Astrocyte (in vitro differentiated cells and primary cell): ENCODE measurements at regions not wholly inside any gene's neighbourhood (a gene's known extent, or its start where the extent isn't known, plus 50 kb on each side); places are given as distances from the start of the nearest gene placed in this dataset.

Source experiments
- DNase-seq: peaks from one replicate; pipeline ENCODE4 v3.0.0-alpha.2; 2010; ENCODE audit warnings: low read depth
- FAIRE-seq: peaks from 2 replicates; lab custom pipeline; 2011; peaks lifted over from hg19 to GRCh38; lab: Jason Lieb, UNC
- H2AFZ ChIP-seq: 2 replicates; pipeline ENCODE4 v1.6.0; 2012; ENCODE audit warnings: low read depth, low read length, inconsistent platforms
- H3K27ac ChIP-seq: 2 replicates; pipeline ENCODE4 v1.5.1; 2011; ENCODE audit warnings: low read depth, low read length, inconsistent platforms
- H3K27me3 ChIP-seq: 2 replicates; pipeline ENCODE4 v1.6.0; 2011; ENCODE audit warnings: low read length, inconsistent platforms; ENCODE audit not compliant: insufficient read depth
- H3K36me3 ChIP-seq: 2 replicates; pipeline ENCODE4 v1.5.1; 2011; ENCODE audit warnings: low read length, inconsistent platforms; ENCODE audit not compliant: insufficient read depth
- H3K4me1 ChIP-seq: 2 replicates; pipeline ENCODE4 v1.5.1; 2011; ENCODE audit warnings: low read length, inconsistent platforms; ENCODE audit not compliant: insufficient read depth
- H3K4me2 ChIP-seq: 2 replicates; pipeline ENCODE4 v1.6.0; 2012; ENCODE audit warnings: low read length, inconsistent platforms
- H3K4me3 ChIP-seq: 2 replicates; pipeline ENCODE4 v1.5.1; 2011; ENCODE audit warnings: low read depth, mild to moderate bottlenecking, low read length, inconsistent platforms; ENCODE audit not compliant: insufficient read depth
- H3K79me2 ChIP-seq: 2 replicates; pipeline ENCODE4 v1.6.0; 2012; ENCODE audit warnings: mild to moderate bottlenecking, low read length, inconsistent platforms; ENCODE audit not compliant: insufficient read depth
- H3K9ac ChIP-seq: 2 replicates; pipeline ENCODE4 v1.6.0; 2012; ENCODE audit warnings: mild to moderate bottlenecking, low read length, inconsistent platforms
- H3K9me3 ChIP-seq: 2 replicates; pipeline ENCODE4 v1.5.1; 2012; ENCODE audit warnings: low read depth, mild to moderate bottlenecking, low read length, inconsistent platforms; ENCODE audit not compliant: insufficient read depth
- H4K20me1 ChIP-seq: 2 replicates; pipeline ENCODE4 v1.6.0; 2012; ENCODE audit warnings: low read length, inconsistent platforms; ENCODE audit not compliant: insufficient read depth
- H3K27ac Mint-ChIP-seq: one replicate; pipeline ENCODE4 v1.8.0; 2021; ENCODE audit warnings: mild to moderate bottlenecking, mixed read lengths; ENCODE audit not compliant: unreplicated experiment
- H3K27me3 Mint-ChIP-seq: one replicate; pipeline ENCODE4 v1.8.0; 2021; ENCODE audit warnings: low read depth, mixed read lengths; ENCODE audit not compliant: unreplicated experiment
- H3K36me3 Mint-ChIP-seq: one replicate; pipeline ENCODE4 v1.8.0; 2021; ENCODE audit warnings: low read depth, mixed read lengths; ENCODE audit not compliant: unreplicated experiment
- H3K4me1 Mint-ChIP-seq: one replicate; pipeline ENCODE4 v1.8.0; 2021; ENCODE audit warnings: low read depth, mixed read lengths; ENCODE audit not compliant: unreplicated experiment
- H3K4me3 Mint-ChIP-seq: one replicate; pipeline ENCODE4 v1.8.0; 2021; ENCODE audit warnings: mild to moderate bottlenecking, moderate library complexity, mixed read lengths; ENCODE audit not compliant: unreplicated experiment
- H3K9me3 Mint-ChIP-seq: one replicate; pipeline ENCODE4 v1.8.0; 2021; ENCODE audit warnings: mild to moderate bottlenecking, mixed read lengths; ENCODE audit not compliant: unreplicated experiment
- EZH2 ChIP-seq: IDR thresholded peaks from 2 replicates; pipeline ENCODE4 v1.6.1; 2012; ENCODE audit warnings: mild to moderate bottlenecking, low read length, inconsistent platforms; ENCODE audit not compliant: insufficient read depth
- TF ChIP-seq, protein P1 (sequence below): IDR thresholded peaks from 2 replicates; pipeline ENCODE4 v1.5.1; 2011; ENCODE audit warnings: low read depth, mild to moderate bottlenecking, inconsistent platforms, low read length, moderate library complexity; ENCODE audit not compliant: insufficient read depth

DNA sequence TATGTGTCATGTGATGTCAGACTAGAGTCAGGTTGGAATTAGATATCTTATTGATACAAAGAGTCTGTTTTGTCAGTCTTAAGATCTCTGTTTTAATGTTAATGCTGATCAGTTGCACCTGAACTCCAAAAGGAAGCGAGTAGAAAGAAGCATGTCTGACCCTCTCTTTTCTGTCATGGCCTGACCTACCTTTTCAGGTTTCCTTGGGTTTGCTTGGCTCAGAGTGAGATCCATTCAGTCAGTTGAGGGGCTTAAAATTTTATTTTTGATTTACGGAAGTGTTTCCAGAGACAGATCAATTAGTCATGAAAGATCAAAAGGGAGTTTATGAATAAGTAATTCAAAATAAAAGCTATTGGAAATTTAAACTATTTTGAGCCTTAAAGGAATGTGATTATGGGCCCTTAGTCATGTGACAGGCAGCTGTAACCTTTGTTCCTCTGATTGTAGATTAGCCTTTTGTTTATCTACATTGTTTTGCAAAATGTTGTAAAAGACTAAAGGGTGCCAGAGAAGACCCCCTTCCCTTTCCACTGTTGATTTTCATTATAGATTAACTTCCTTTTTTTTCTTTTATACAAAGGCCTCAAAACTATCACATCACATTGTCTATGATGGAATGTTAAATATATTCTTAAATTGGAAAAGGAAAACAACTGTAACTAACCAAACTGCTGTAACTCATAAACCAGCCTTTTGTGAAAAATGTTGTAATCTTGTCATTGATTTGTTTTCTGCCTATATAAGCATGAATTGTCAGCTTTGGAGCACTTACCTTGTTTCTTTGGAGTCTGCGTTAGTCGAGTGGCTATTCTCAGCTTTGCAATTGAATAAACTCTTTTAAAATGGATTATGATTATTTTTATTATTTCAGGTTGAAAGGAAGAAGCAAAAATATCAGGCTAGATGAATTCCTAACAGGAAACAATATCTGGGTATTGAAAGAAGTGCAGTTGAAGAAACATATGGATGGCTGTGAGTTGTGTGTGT lies 195.5 kb upstream of the MBL2 start:
- H3K27me3 ChIP-seq, result no peaks in the 10 kb centered on the region
- H2AFZ ChIP-seq, result no peak overlapping the region
- Mint-ChIP-seq H3K36me3 (no peaks in the 10 kb centered on the region), H3K4me1 (no peaks in the 10 kb centered on the region), H3K27ac (no peak overlapping the region), H3K27me3 (no peaks in the 10 kb centered on the region), H3K4me3 (no peak overlapping the region), H3K9me3 (no peaks in the 10 kb centered on the region)
- H3K4me3 ChIP-seq, result no peak overlapping the region
- TF ChIP-seq, protein P1, sequence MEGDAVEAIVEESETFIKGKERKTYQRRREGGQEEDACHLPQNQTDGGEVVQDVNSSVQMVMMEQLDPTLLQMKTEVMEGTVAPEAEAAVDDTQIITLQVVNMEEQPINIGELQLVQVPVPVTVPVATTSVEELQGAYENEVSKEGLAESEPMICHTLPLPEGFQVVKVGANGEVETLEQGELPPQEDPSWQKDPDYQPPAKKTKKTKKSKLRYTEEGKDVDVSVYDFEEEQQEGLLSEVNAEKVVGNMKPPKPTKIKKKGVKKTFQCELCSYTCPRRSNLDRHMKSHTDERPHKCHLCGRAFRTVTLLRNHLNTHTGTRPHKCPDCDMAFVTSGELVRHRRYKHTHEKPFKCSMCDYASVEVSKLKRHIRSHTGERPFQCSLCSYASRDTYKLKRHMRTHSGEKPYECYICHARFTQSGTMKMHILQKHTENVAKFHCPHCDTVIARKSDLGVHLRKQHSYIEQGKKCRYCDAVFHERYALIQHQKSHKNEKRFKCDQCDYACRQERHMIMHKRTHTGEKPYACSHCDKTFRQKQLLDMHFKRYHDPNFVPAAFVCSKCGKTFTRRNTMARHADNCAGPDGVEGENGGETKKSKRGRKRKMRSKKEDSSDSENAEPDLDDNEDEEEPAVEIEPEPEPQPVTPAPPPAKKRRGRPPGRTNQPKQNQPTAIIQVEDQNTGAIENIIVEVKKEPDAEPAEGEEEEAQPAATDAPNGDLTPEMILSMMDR, result no peak
- TF ChIP-seq EZH2, result no peak
- DNase-seq (no peak), FAIRE-seq (no peak)
- H3K27ac ChIP-seq, result no peak overlapping the region
- no peaks in the 10 kb centered on the region for H3K36me3 ChIP-seq
- H3K79me2 ChIP-seq, result no peaks in the 10 kb centered on the region
- no peak overlapping the region for H3K9ac ChIP-seq
- H3K4me2 ChIP-seq, result no peak overlapping the region
- no peaks in the 10 kb centered on the region for H3K4me1 ChIP-seq
- no peaks in the 10 kb centered on the region for H4K20me1 ChIP-seq
- no peaks in the 10 kb centered on the region for H3K9me3 ChIP-seq

DNA sequence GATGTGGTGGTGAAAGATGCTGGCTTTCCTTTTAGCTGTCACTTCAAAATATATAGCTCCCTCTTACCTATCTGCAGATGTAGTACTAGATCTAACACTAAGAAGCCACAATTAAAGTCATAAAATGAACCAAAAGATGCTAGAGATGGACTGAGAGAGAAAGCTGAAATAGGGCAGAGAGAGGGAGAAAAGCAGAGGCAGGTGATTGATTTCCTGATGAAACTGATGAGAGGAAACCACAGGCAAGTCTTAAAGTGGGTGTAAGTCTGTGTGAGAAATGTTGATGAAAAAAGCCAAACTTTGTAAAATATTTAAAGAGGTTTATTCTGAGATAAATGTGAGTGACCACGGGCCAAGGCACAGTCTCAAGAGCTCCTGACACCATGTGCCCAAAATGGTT lies 194.3 kb upstream of the MBL2 start:
- Histone ChIP-seq H3K4me1 (no peaks in the 10 kb centered on the region), H3K9me3 (no peaks in the 10 kb centered on the region), H3K36me3 (no peaks in the 10 kb centered on the region), H4K20me1 (no peaks in the 10 kb centered on the region), H2AFZ (no peak overlapping the region), H3K27ac (no peak overlapping the region), H3K4me3 (no peak overlapping the region), H3K27me3 (no peaks in the 10 kb centered on the region), H3K4me2 (no peak overlapping the region), H3K9ac (no peak overlapping the region), H3K79me2 (no peaks in the 10 kb centered on the region)
- no peaks in the 10 kb centered on the region for H3K4me1 Mint-ChIP-seq
- H3K36me3 Mint-ChIP-seq, result no peaks in the 10 kb centered on the region
- FAIRE-seq, result no peak
- no peaks in the 10 kb centered on the region for H3K27me3 Mint-ChIP-seq
- TF ChIP-seq EZH2, result no peak
- TF ChIP-seq, protein P1, result no peak
- no peaks in the 10 kb centered on the region for H3K9me3 Mint-ChIP-seq
- H3K27ac Mint-ChIP-seq, result no peak overlapping the region
- no peak for DNase-seq
- no peak overlapping the region for H3K4me3 Mint-ChIP-seq

DNA sequence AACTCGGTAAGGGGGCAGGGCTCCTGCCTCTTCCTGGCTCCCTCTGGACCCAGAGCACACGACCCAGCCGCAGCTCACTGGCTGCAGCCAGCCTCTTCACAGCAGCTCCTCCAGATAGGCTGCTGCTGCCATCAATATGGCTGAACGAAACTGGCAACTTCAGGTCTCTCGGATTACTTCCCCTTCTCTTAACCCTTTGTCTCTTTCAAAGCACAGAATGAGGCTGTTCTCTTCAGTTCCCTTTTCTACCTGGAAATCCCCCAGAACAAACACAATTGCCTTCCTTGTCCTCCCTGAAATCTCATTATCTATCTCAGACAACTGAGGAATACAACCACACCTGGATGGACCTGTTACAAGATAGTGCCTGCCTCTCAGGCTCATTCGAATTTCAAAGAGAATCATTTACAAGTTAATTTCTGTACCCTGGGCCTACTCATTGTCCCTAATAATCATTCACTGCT lies 193.4 kb upstream of the MBL2 start:
- FAIRE-seq, result no peak
- H3K4me3 Mint-ChIP-seq, result no peak overlapping the region
- TF ChIP-seq, protein P1, result no peak
- no peak for TF ChIP-seq EZH2
- H3K9me3 Mint-ChIP-seq, result no peaks in the 10 kb centered on the region
- no peak overlapping the region for H3K4me2 ChIP-seq
- H3K9ac ChIP-seq, result no peak overlapping the region
- no peak overlapping the region for H2AFZ ChIP-seq
- no peaks in the 10 kb centered on the region for H3K4me1 Mint-ChIP-seq
- H3K9me3 ChIP-seq, result no peaks in the 10 kb centered on the region
- no peak for DNase-seq
- H3K27ac ChIP-seq, result no peak overlapping the region
- no peaks in the 10 kb centered on the region for H3K36me3 Mint-ChIP-seq
- no peak overlapping the region for H3K4me3 ChIP-seq
- no peaks in the 10 kb centered on the region for H3K4me1 ChIP-seq
- H3K79me2 ChIP-seq, result no peaks in the 10 kb centered on the region
- no peak overlapping the region for H3K27ac Mint-ChIP-seq
- H3K27me3 Mint-ChIP-seq, result no peaks in the 10 kb centered on the region
- H3K36me3 ChIP-seq, result no peaks in the 10 kb centered on the region
- no peaks in the 10 kb centered on the region for H3K27me3 ChIP-seq
- no peaks in the 10 kb centered on the region for H4K20me1 ChIP-seq
